Hepatocyte (in vitro differentiated cells): ENCODE measurements at regions not wholly inside any gene's neighbourhood (a gene's known extent, or its start where the extent isn't known, plus 50 kb on each side); places are given as distances from the start of the nearest gene placed in this dataset.

Experiments used
- CTCF ChIP-seq: fragments of 200-600 bp; sonication (generic); IDR thresholded peaks from 2 replicates; pipeline ENCODE4 v1.5.1; 2016; ENCODE audit warnings: antibody characterized with exemption, mild to moderate bottlenecking; ENCODE audit not compliant: poor library complexity
- EZH2 ChIP-seq: fragments of 200-600 bp; sonication (generic); IDR thresholded peaks from 2 replicates; pipeline ENCODE4 v1.6.1; 2016; ENCODE audit warnings: antibody characterized with exemption, mild to moderate bottlenecking, borderline replicate concordance

- TF ChIP-seq CTCF (no peak), EZH2 (no peak)
These were observed 1468.0 kb downstream of the FOXD4L5 start for GRCh38 chr9:63816751-63817621.
